Testis (tissue), 2 donors: ENCODE measurements at regions not wholly inside any gene's neighbourhood (a gene's known extent, or its start where the extent isn't known, plus 50 kb on each side); places are given as distances from the start of the nearest gene placed in this dataset.

ENCODE experiments used
- DNase-seq: peaks from one replicate; pipeline ENCODE4 v3.0.0-alpha.2; 2019
- H3K27ac ChIP-seq, 2 donors: fragments of 200-600 bp; sonication (generic); one replicate each; pipeline ENCODE4 v1.5.1; 2019
- H3K27me3 ChIP-seq: fragments of 200-600 bp; sonication (generic); one replicate; pipeline ENCODE4 v1.5.1; 2019
- H3K36me3 ChIP-seq: fragments of 200-600 bp; sonication (generic); one replicate; pipeline ENCODE4 v1.5.1; 2017; ENCODE audit warnings: low read depth; ENCODE audit errors: missing control alignments
- H3K4me1 ChIP-seq: fragments of 200-600 bp; sonication (generic); one replicate; pipeline ENCODE4 v1.5.1; 2019
- H3K4me3 ChIP-seq, 2 donors: fragments of 200-600 bp; sonication (generic); one replicate each; pipeline ENCODE4 v1.5.1; 2017 to 2019
- H3K9me3 ChIP-seq: fragments of 200-600 bp; sonication (generic); one replicate; pipeline ENCODE4 v1.5.1; 2017
- POLR2A ChIP-seq: fragments of 450-650 bp; IDR thresholded peaks from one replicate; pipeline ENCODE4 v1.6.1; 2017; ENCODE audit warnings: antibody characterized with exemption, mild to moderate bottlenecking, moderate library complexity
- WGBS, 2 donors: methylation state at CpG; one replicate each; pipeline ENCODE4 v1.1.5; 2018; 5-methylcytosine and 5-hydroxymethylcytosine counted together
- intact Hi-C: fragments of 100-400 bp; cut with DNase I; formaldehyde crosslinking; loops from one replicate; pipeline ENCODE4 v1.15.1; 2023; ENCODE audit warnings: low total_unique reads
- TF ChIP-seq, protein P1 (sequence below), 3 experiments: fragments of 450-650 bp in 2 of 3; fragments of 200-600 bp in 1 of 3; sonication (generic) in 1 of 3; IDR thresholded peaks; one replicate each; pipeline ENCODE4 v1.5.1; 2016 to 2019; ENCODE audit warnings: antibody characterized with exemption in 3 of 3, mild to moderate bottlenecking in 2 of 3, moderate library complexity in 1 of 3

GRCh38 chrX:39459952-39460351, 637.8 kb downstream of the BCOR start:
- Histone ChIP-seq H3K9me3 (no peaks in the 10 kb centered on the region), H3K4me3 (no peak overlapping the region), H3K27ac (no peak overlapping the region), H3K4me1 (no peaks in the 10 kb centered on the region), H3K36me3 (no peaks in the 10 kb centered on the region), H3K27me3 (no peaks in the 10 kb centered on the region)
- intact Hi-C loops = no loop called here
- WGBS, 2 donors = 63 to 83% methylated on average over 2 to 3 of the region's 3 CpGs
- DNase-seq = no peak
- TF ChIP-seq POLR2A = no peak
- TF ChIP-seq, protein P1, sequence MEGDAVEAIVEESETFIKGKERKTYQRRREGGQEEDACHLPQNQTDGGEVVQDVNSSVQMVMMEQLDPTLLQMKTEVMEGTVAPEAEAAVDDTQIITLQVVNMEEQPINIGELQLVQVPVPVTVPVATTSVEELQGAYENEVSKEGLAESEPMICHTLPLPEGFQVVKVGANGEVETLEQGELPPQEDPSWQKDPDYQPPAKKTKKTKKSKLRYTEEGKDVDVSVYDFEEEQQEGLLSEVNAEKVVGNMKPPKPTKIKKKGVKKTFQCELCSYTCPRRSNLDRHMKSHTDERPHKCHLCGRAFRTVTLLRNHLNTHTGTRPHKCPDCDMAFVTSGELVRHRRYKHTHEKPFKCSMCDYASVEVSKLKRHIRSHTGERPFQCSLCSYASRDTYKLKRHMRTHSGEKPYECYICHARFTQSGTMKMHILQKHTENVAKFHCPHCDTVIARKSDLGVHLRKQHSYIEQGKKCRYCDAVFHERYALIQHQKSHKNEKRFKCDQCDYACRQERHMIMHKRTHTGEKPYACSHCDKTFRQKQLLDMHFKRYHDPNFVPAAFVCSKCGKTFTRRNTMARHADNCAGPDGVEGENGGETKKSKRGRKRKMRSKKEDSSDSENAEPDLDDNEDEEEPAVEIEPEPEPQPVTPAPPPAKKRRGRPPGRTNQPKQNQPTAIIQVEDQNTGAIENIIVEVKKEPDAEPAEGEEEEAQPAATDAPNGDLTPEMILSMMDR (IDR thresholded peaks at IDR 0.05) = no peak

DNA sequence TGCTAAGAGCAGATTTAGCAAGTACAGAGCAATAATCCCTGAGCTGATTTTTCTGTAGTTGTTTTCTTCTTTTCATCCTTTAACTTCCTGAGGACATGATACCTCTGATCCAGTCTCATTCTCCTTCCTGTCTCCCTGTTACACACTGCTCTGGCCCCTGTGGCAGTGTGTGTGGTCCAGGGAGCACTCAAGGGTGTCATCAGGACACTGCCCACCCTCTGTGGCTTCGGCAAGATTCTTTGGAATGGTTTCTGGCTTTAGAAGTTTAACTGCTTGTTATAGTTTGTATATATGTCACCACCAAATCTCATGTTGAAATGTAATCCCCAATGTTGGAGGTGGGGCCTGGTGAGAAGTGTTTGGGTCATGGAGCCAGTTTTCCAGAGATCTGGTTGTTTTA, 637.3 kb downstream of the BCOR start:
- TF ChIP-seq, protein P1 (IDR thresholded peaks at IDR 0.05) = no peak
- no peak for TF ChIP-seq POLR2A
- no peak for DNase-seq

DNA sequence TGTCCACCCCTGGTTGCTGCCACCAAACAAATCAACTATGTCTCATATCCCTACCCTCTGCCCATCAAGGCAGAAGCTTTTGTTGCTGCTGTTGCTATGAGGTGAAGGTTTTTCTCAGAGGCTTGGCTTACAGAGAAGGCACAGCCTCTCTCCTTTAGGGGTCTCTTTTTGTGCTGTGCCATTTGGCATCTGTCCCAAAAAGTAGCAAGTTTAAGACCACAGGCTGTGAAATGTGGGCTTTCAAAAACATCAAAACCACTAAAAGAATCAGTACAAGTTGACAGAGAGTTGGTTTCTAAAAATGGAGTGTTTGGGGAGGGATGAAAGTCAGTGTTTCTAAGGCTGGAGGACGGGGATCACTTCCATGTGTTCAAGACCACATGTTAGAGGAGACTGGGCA, 634.9 kb downstream of the BCOR start:
- Histone ChIP-seq H3K27me3 (no peaks in the 10 kb centered on the region), H3K4me3 (no peak overlapping the region), H3K36me3 (no peaks in the 10 kb centered on the region), H3K27ac (no peak overlapping the region), H3K9me3 (no peaks in the 10 kb centered on the region), H3K4me1 (no peaks in the 10 kb centered on the region)
- DNase-seq = no peak
- intact Hi-C loops = no loop called here
- WGBS, 2 donors = 75 to 86% methylated on average over 1 of the region's 1 CpG
- no peak for TF ChIP-seq POLR2A
- TF ChIP-seq, protein P1 (IDR thresholded peaks at IDR 0.05) = no peak

More for the DNA sequence above, 637.3 kb downstream of the BCOR start:
- H3K27me3 ChIP-seq = no peaks in the 10 kb centered on the region
- no peaks in the 10 kb centered on the region for H3K9me3 ChIP-seq
- no peaks in the 10 kb centered on the region for H3K36me3 ChIP-seq
- no peak overlapping the region for H3K4me3 ChIP-seq
- intact Hi-C loops = no loop called here
- no peaks in the 10 kb centered on the region for H3K4me1 ChIP-seq
- 20 to 71% methylated on average over 1 of the region's 1 CpG for WGBS, 2 donors
- no peak overlapping the region for H3K27ac ChIP-seq

- H3K36me3 ChIP-seq = no peaks in the 10 kb centered on the region
- intact Hi-C loops = no loop called here
- no peaks in the 10 kb centered on the region for H3K27me3 ChIP-seq
- no peaks in the 10 kb centered on the region for H3K4me1 ChIP-seq
- no peak for TF ChIP-seq POLR2A
- TF ChIP-seq, protein P1 (IDR thresholded peaks at IDR 0.05) = no peak
- H3K4me3 ChIP-seq = no peak overlapping the region
- no peak for DNase-seq
- 79 to 81% methylated on average over 5 to 7 of the region's 7 CpGs for WGBS, 2 donors
- H3K27ac ChIP-seq = no peak overlapping the region
- no peaks in the 10 kb centered on the region for H3K9me3 ChIP-seq
Measured at GRCh38 chrX:39464253-39464652, 633.5 kb downstream of the BCOR start.

GRCh38 chrX:39465467-39465866, 632.3 kb downstream of the BCOR start:
- Histone ChIP-seq H3K27ac (no peak overlapping the region), H3K4me1 (no peaks in the 10 kb centered on the region), H3K27me3 (no peaks in the 10 kb centered on the region), H3K9me3 (no peaks in the 10 kb centered on the region), H3K36me3 (no peaks in the 10 kb centered on the region), H3K4me3 (no peak overlapping the region)
- WGBS, 2 donors = 89 to 95% methylated on average over 7 to 11 of the region's 13 CpGs
- DNase-seq = no peak
- intact Hi-C loops = no loop called here
- TF ChIP-seq, protein P1 (IDR thresholded peaks at IDR 0.05) = no peak
- TF ChIP-seq POLR2A = no peak
